ENCODE measurements at regions not wholly inside any gene's neighbourhood (a gene's known extent, or its start where the extent isn't known, plus 50 kb on each side); places are given as distances from the start of the nearest gene placed in this dataset.
"Not testable (repeated sequence)": the region's sequence is repeated elsewhere in the genome, so short reads cannot be mapped to it uniquely, and the experiment has no call there.

DNA sequence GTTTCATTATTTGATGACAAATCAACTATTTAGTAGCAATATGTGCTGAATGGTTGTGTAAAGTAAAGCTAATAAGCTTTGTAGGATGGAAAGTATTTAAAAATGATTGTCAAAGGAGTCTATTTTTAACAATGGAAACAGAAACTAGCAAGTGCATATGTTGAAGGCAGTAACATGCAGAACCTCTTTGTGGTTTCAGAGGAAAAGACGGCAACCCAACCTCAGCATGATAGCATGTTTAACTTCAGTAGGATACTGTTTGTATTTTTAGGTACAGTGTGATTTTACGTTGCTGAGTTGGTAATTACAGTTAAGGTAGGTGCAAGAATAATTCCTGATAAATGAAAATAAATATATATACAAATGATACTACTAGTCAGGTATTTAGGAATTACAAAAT is 545.4 kb downstream of the CDY1 start:
- H3K4me3 ChIP-seq (replicated peaks in 1 of 3; ENCODE audit: low read depth in 2 of 3, low read length in 3 of 3); H3K27me3 ChIP-seq (ENCODE audit: control insufficient read depth in 2 of 2, insufficient read depth in 2 of 2, low read length in 2 of 2); H3K4me1 Mint-ChIP-seq; H3K4me3 Mint-ChIP-seq; H3K9ac ChIP-seq (ENCODE audit: insufficient read depth, low read length, poor library complexity, severe bottlenecking); H4K20me1 ChIP-seq (ENCODE audit: insufficient read depth, low read length); H3K36me3 ChIP-seq (replicated peaks in 1 of 2; ENCODE audit: control insufficient read depth in 1 of 2, insufficient read depth in 2 of 2, low read length in 2 of 2); H3K4me2 ChIP-seq (replicated peaks; ENCODE audit: extremely low read depth, low read length, poor library complexity, severe bottlenecking); intact Hi-C loops (cut with micrococcal nuclease); DNase-seq; H3K27ac Mint-ChIP-seq; H2AFZ ChIP-seq (ENCODE audit: insufficient read depth, low read depth, low read length, poor library complexity, severe bottlenecking); H3K27me3 Mint-ChIP-seq (ENCODE audit: low read depth in 3 of 3); H3K4me1 ChIP-seq (ENCODE audit: control insufficient read depth in 1 of 2, insufficient read depth in 2 of 2, low read length in 2 of 2); H3K36me3 Mint-ChIP-seq; H3K9me3 Mint-ChIP-seq; H3K27ac ChIP-seq (ENCODE audit: low read depth in 1 of 2, low read length in 2 of 2); H3K9me3 ChIP-seq (replicated peaks in 1 of 2; ENCODE audit: control insufficient read depth in 1 of 2, insufficient read depth in 1 of 2, low read length in 2 of 2); H3K79me2 ChIP-seq (ENCODE audit: insufficient read depth, low read length): not testable (repeated sequence)
- WGBS (ENCODE audit: insufficient coverage), result no CpG with 5 or more reads among the region's 2 CpGs

DNA sequence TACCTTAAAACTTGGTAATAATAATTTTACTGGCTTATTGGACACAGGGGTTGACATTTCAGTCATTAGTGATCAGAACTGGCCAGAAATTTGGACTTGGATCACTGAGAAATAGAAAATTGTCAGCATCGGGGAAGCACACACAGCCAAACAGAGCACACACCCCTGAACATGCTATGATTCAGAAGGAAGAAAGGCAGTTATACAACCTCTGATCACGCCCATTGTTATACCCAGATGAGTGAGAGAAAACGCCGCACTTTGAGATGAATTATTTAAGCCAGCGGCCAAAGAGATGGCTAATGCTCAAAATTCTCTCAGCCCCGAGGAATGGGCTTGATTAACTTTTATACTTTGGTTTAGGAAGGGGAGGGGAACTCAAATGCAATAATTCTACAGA is 557.4 kb downstream of the CDY1 start:
- H3K27me3 ChIP-seq (ENCODE audit: control insufficient read depth in 2 of 2, insufficient read depth in 2 of 2, low read length in 2 of 2); H3K36me3 Mint-ChIP-seq; H3K27ac Mint-ChIP-seq; H3K4me3 ChIP-seq (replicated peaks in 1 of 3; ENCODE audit: low read depth in 2 of 3, low read length in 3 of 3); H3K4me1 ChIP-seq (ENCODE audit: control insufficient read depth in 1 of 2, insufficient read depth in 2 of 2, low read length in 2 of 2); H3K79me2 ChIP-seq (ENCODE audit: insufficient read depth, low read length); H2AFZ ChIP-seq (ENCODE audit: insufficient read depth, low read depth, low read length, poor library complexity, severe bottlenecking); H3K36me3 ChIP-seq (replicated peaks in 1 of 2; ENCODE audit: control insufficient read depth in 1 of 2, insufficient read depth in 2 of 2, low read length in 2 of 2); H4K20me1 ChIP-seq (ENCODE audit: insufficient read depth, low read length); H3K27ac ChIP-seq (ENCODE audit: low read depth in 1 of 2, low read length in 2 of 2); H3K9me3 Mint-ChIP-seq; intact Hi-C loops (cut with micrococcal nuclease); H3K4me3 Mint-ChIP-seq; H3K4me1 Mint-ChIP-seq; H3K4me2 ChIP-seq (replicated peaks; ENCODE audit: extremely low read depth, low read length, poor library complexity, severe bottlenecking); H3K9me3 ChIP-seq (replicated peaks in 1 of 2; ENCODE audit: control insufficient read depth in 1 of 2, insufficient read depth in 1 of 2, low read length in 2 of 2); DNase-seq; H3K27me3 Mint-ChIP-seq (ENCODE audit: low read depth in 3 of 3); H3K9ac ChIP-seq (ENCODE audit: insufficient read depth, low read length, poor library complexity, severe bottlenecking): not testable (repeated sequence)
- WGBS (ENCODE audit: insufficient coverage), result no CpG with 5 or more reads among the region's 6 CpGs

GRCh38 chrY:26224974-26225373 is 603.1 kb downstream of the CDY1 start:
- H3K9ac ChIP-seq (ENCODE audit: insufficient read depth, low read length, poor library complexity, severe bottlenecking); H3K4me1 ChIP-seq (ENCODE audit: control insufficient read depth in 1 of 2, insufficient read depth in 2 of 2, low read length in 2 of 2); H3K9me3 Mint-ChIP-seq; H2AFZ ChIP-seq (ENCODE audit: insufficient read depth, low read depth, low read length, poor library complexity, severe bottlenecking); H3K4me3 ChIP-seq (replicated peaks in 1 of 3; ENCODE audit: low read depth in 2 of 3, low read length in 3 of 3); H3K27ac ChIP-seq (ENCODE audit: low read depth in 1 of 2, low read length in 2 of 2); H3K27me3 Mint-ChIP-seq (ENCODE audit: low read depth in 3 of 3); H3K4me1 Mint-ChIP-seq; H3K9me3 ChIP-seq (replicated peaks in 1 of 2; ENCODE audit: control insufficient read depth in 1 of 2, insufficient read depth in 1 of 2, low read length in 2 of 2); DNase-seq; H3K36me3 ChIP-seq (replicated peaks in 1 of 2; ENCODE audit: control insufficient read depth in 1 of 2, insufficient read depth in 2 of 2, low read length in 2 of 2); H3K4me3 Mint-ChIP-seq; H3K27ac Mint-ChIP-seq; H3K4me2 ChIP-seq (replicated peaks; ENCODE audit: extremely low read depth, low read length, poor library complexity, severe bottlenecking); H3K27me3 ChIP-seq (ENCODE audit: control insufficient read depth in 2 of 2, insufficient read depth in 2 of 2, low read length in 2 of 2); H3K79me2 ChIP-seq (ENCODE audit: insufficient read depth, low read length); H3K36me3 Mint-ChIP-seq; H4K20me1 ChIP-seq (ENCODE audit: insufficient read depth, low read length); intact Hi-C loops (cut with micrococcal nuclease): not testable (repeated sequence)
- no CpG with 5 or more reads among the region's 1 CpG for WGBS (ENCODE audit: insufficient coverage)

GRCh38 chrY:26225468-26225867 is 603.6 kb downstream of the CDY1 start:
- H3K9me3 Mint-ChIP-seq; H2AFZ ChIP-seq (ENCODE audit: insufficient read depth, low read depth, low read length, poor library complexity, severe bottlenecking); H3K27ac Mint-ChIP-seq; H3K4me1 ChIP-seq (ENCODE audit: control insufficient read depth in 1 of 2, insufficient read depth in 2 of 2, low read length in 2 of 2); H3K9me3 ChIP-seq (replicated peaks in 1 of 2; ENCODE audit: control insufficient read depth in 1 of 2, insufficient read depth in 1 of 2, low read length in 2 of 2); H3K4me2 ChIP-seq (replicated peaks; ENCODE audit: extremely low read depth, low read length, poor library complexity, severe bottlenecking); H3K36me3 Mint-ChIP-seq; H3K79me2 ChIP-seq (ENCODE audit: insufficient read depth, low read length); H3K4me3 ChIP-seq (replicated peaks in 1 of 3; ENCODE audit: low read depth in 2 of 3, low read length in 3 of 3); H4K20me1 ChIP-seq (ENCODE audit: insufficient read depth, low read length); H3K36me3 ChIP-seq (replicated peaks in 1 of 2; ENCODE audit: control insufficient read depth in 1 of 2, insufficient read depth in 2 of 2, low read length in 2 of 2); H3K27me3 Mint-ChIP-seq (ENCODE audit: low read depth in 3 of 3); H3K4me1 Mint-ChIP-seq; DNase-seq; intact Hi-C loops (cut with micrococcal nuclease); H3K9ac ChIP-seq (ENCODE audit: insufficient read depth, low read length, poor library complexity, severe bottlenecking); H3K27ac ChIP-seq (ENCODE audit: low read depth in 1 of 2, low read length in 2 of 2); H3K27me3 ChIP-seq (ENCODE audit: control insufficient read depth in 2 of 2, insufficient read depth in 2 of 2, low read length in 2 of 2); H3K4me3 Mint-ChIP-seq: not testable (repeated sequence)
- no CpG with 5 or more reads among the region's 1 CpG for WGBS (ENCODE audit: insufficient coverage)

DNA sequence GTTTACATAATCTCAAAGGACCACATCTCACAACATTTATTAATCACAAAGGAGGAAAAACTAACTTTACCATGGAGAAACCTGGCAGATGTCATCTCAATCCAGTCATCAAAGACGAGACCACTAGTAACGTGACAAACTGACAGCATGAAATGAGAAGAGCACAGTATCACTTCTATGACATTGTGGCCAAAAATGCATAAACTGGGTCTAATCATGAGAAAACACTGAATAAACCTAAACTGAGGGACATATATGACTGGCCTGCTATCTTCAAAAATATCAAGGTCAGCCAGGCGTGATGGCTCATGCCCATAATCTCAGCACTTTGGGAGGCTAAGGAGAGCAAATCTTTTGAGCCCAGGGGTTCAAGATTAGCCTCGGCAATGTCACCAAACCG is 619.0 kb downstream of the CDY1 start:
- H3K36me3 Mint-ChIP-seq; H2AFZ ChIP-seq (ENCODE audit: insufficient read depth, low read depth, low read length, poor library complexity, severe bottlenecking); H3K79me2 ChIP-seq (ENCODE audit: insufficient read depth, low read length); H4K20me1 ChIP-seq (ENCODE audit: insufficient read depth, low read length); H3K36me3 ChIP-seq (replicated peaks in 1 of 2; ENCODE audit: control insufficient read depth in 1 of 2, insufficient read depth in 2 of 2, low read length in 2 of 2); H3K9me3 ChIP-seq (replicated peaks in 1 of 2; ENCODE audit: control insufficient read depth in 1 of 2, insufficient read depth in 1 of 2, low read length in 2 of 2); H3K27ac ChIP-seq (ENCODE audit: low read depth in 1 of 2, low read length in 2 of 2); H3K27me3 ChIP-seq (ENCODE audit: control insufficient read depth in 2 of 2, insufficient read depth in 2 of 2, low read length in 2 of 2); H3K27me3 Mint-ChIP-seq (ENCODE audit: low read depth in 3 of 3); H3K4me2 ChIP-seq (replicated peaks; ENCODE audit: extremely low read depth, low read length, poor library complexity, severe bottlenecking); H3K4me1 ChIP-seq (ENCODE audit: control insufficient read depth in 1 of 2, insufficient read depth in 2 of 2, low read length in 2 of 2); DNase-seq; H3K4me3 ChIP-seq (replicated peaks in 1 of 3; ENCODE audit: low read depth in 2 of 3, low read length in 3 of 3); H3K4me3 Mint-ChIP-seq; H3K4me1 Mint-ChIP-seq; H3K27ac Mint-ChIP-seq; H3K9me3 Mint-ChIP-seq; H3K9ac ChIP-seq (ENCODE audit: insufficient read depth, low read length, poor library complexity, severe bottlenecking); intact Hi-C loops (cut with micrococcal nuclease): not testable (repeated sequence)
- no CpG with 5 or more reads among the region's 5 CpGs for WGBS (ENCODE audit: insufficient coverage)

Data from CD14-positive monocyte (primary cell).